CD14-positive monocyte (primary cell): ENCODE measurements at regions not wholly inside any gene's neighbourhood (a gene's known extent, or its start where the extent isn't known, plus 50 kb on each side); places are given as distances from the start of the nearest gene placed in this dataset.

Source experiments
- DNase-seq, 3 donors: peaks; one replicate each; pipeline ENCODE4 v3.0.0-alpha.2; 2011 to 2022
- H2AFZ ChIP-seq: 2 replicates; pipeline ENCODE4 v1.6.0; 2012; ENCODE audit warnings: mild to moderate bottlenecking, low read depth, low read length, inconsistent platforms; ENCODE audit not compliant: insufficient read depth, poor library complexity, severe bottlenecking
- H3K27ac ChIP-seq, 2 donors: 1 replicate in 1 of 2; 2 replicates in 1 of 2; pipeline ENCODE4 v1.5.1; 2012 to 2013; ENCODE audit warnings: low read length in 2 of 2, control low read depth in 1 of 2, inconsistent platforms in 1 of 2, low read depth in 1 of 2, mild to moderate bottlenecking in 1 of 2
- H3K27me3 ChIP-seq, 2 donors: one replicate each; pipeline versions ENCODE4 v1.6.0 to v1.6.1; 2011 to 2013; ENCODE audit warnings: low read length in 2 of 2; ENCODE audit not compliant: control insufficient read depth in 2 of 2, insufficient read depth in 2 of 2
- H3K36me3 ChIP-seq, 2 donors: replicated peaks in 1 of 2; 1 replicate in 1 of 2; 2 replicates in 1 of 2; pipeline versions ENCODE4 v1.5.1 to v1.6.1; 2012 to 2013; ENCODE audit warnings: low read length in 2 of 2, control low read depth in 1 of 2, inconsistent platforms in 1 of 2, mild to moderate bottlenecking in 1 of 2; ENCODE audit not compliant: insufficient read depth in 2 of 2, control insufficient read depth in 1 of 2
- H3K4me1 ChIP-seq, 2 donors: 1 replicate in 1 of 2; 2 replicates in 1 of 2; pipeline versions ENCODE4 v1.5.1 to v1.6.1; 2012 to 2013; ENCODE audit warnings: low read length in 2 of 2, control low read depth in 1 of 2, inconsistent platforms in 1 of 2, mild to moderate bottlenecking in 1 of 2, moderate library complexity in 1 of 2; ENCODE audit not compliant: insufficient read depth in 2 of 2, control insufficient read depth in 1 of 2
- H3K4me2 ChIP-seq: replicated peaks from 2 replicates; pipeline ENCODE3; 2012; ENCODE audit warnings: low read length, moderate library complexity, mild to moderate bottlenecking; ENCODE audit not compliant: poor library complexity, severe bottlenecking; ENCODE audit errors: extremely low read depth
- H3K4me3 ChIP-seq, 3 experiments: fragments of 200-600 bp in 1 of 3; sonication (generic) in 1 of 3; replicated peaks in 1 of 3; 1 replicate in 2 of 3; 2 replicates in 1 of 3; pipeline ENCODE4 v1.5.1; 2011 to 2013; ENCODE audit warnings: low read length in 3 of 3, mild to moderate bottlenecking in 3 of 3, control low read depth in 2 of 3, low read depth in 2 of 3, inconsistent platforms in 1 of 3, moderate library complexity in 1 of 3
- H3K79me2 ChIP-seq: 2 replicates; pipeline ENCODE4 v1.6.0; 2012; ENCODE audit warnings: mild to moderate bottlenecking, control low read depth, inconsistent platforms, low read length, moderate library complexity; ENCODE audit not compliant: insufficient read depth
- H3K9ac ChIP-seq: 2 replicates; pipeline ENCODE4 v1.6.0; 2017; ENCODE audit warnings: low read length, mild to moderate bottlenecking; ENCODE audit not compliant: insufficient read depth, poor library complexity, severe bottlenecking
- H3K9me3 ChIP-seq, 2 donors: replicated peaks in 1 of 2; 1 replicate in 1 of 2; 2 replicates in 1 of 2; pipeline versions ENCODE4 v1.5.1 to v1.6.1; 2012 to 2013; ENCODE audit warnings: low read length in 2 of 2, control low read depth in 1 of 2; ENCODE audit not compliant: control insufficient read depth in 1 of 2, insufficient read depth in 1 of 2
- H4K20me1 ChIP-seq: 2 replicates; pipeline ENCODE4 v1.6.0; 2012; ENCODE audit warnings: mild to moderate bottlenecking, low read length, control low read depth, moderate library complexity; ENCODE audit not compliant: insufficient read depth
- H3K27ac Mint-ChIP-seq, 7 donors: one replicate each; pipeline ENCODE4 v1.8.0; 2020; ENCODE audit warnings: mild to moderate bottlenecking in 7 of 7, mixed read lengths in 7 of 7, moderate library complexity in 6 of 7, inconsistent platforms in 2 of 7
- H3K27me3 Mint-ChIP-seq, 3 donors: one replicate each; pipeline ENCODE4 v1.8.0; 2021 to 2022; ENCODE audit warnings: low read depth in 3 of 3, mild to moderate bottlenecking in 3 of 3, mixed read lengths in 3 of 3, moderate library complexity in 3 of 3, inconsistent platforms in 1 of 3
- H3K36me3 Mint-ChIP-seq, 2 donors: one replicate each; pipeline ENCODE4 v1.8.0; 2020; ENCODE audit warnings: mixed read lengths in 2 of 2, inconsistent platforms in 1 of 2, mild to moderate bottlenecking in 1 of 2
- H3K4me1 Mint-ChIP-seq: one replicate; pipeline ENCODE4 v1.8.0; 2020; ENCODE audit warnings: mild to moderate bottlenecking, mixed read lengths
- H3K4me3 Mint-ChIP-seq, 2 donors: one replicate each; pipeline ENCODE4 v1.8.0; 2020; ENCODE audit warnings: mild to moderate bottlenecking in 2 of 2, mixed read lengths in 2 of 2, moderate library complexity in 1 of 2
- H3K9me3 Mint-ChIP-seq, 7 donors: one replicate each; pipeline ENCODE4 v1.8.0; 2020 to 2022; ENCODE audit warnings: mixed read lengths in 7 of 7, mild to moderate bottlenecking in 6 of 7, moderate library complexity in 6 of 7, inconsistent platforms in 2 of 7
- CTCF ChIP-seq: fragments of 200-600 bp; IDR thresholded peaks from one replicate; pipeline ENCODE4 v1.8.0; 2022; ENCODE audit warnings: antibody characterized with exemption, mild to moderate bottlenecking
- WGBS: methylation state at CpG from one replicate; pipeline ENCODE4 v1.1.5; 2013; ENCODE audit warnings: missing lambda C conversion rate; ENCODE audit not compliant: insufficient coverage; 5-methylcytosine and 5-hydroxymethylcytosine counted together
- intact Hi-C, 2 donors: fragments of 100-400 bp; cut with micrococcal nuclease; formaldehyde crosslinking; loops; one replicate each; pipeline versions ENCODE4 v1.15.0 to v1.15.1; 2023

- Histone ChIP-seq H2AFZ (no peak overlapping the region), H3K9me3 (peaks cover 10 to 20% of the 10 kb centered on the region in 2 donors), H4K20me1 (no peaks in the 10 kb centered on the region), H3K27me3 (peaks cover 3 to 4% of the 10 kb centered on the region in 2 donors), H3K4me1 (peaks cover 58 to 65% of the 10 kb centered on the region in 2 donors), H3K9ac (no peak overlapping the region), H3K79me2 (no peaks in the 10 kb centered on the region), H3K4me2 (no peak overlapping the region), H3K36me3 (no peaks in the 10 kb centered on the region), H3K27ac (no peak overlapping the region), H3K4me3 (no peak overlapping the region)
- no peak for DNase-seq
- peaks cover 13 to 16% of the 10 kb centered on the region in 2 donors for H3K36me3 Mint-ChIP-seq
- H3K9me3 Mint-ChIP-seq, result peaks cover 26 to 36% (median 29%) of the 10 kb centered on the region in 7 donors
- peaks cover 4 to 16% (median 4%) of the 10 kb centered on the region in 3 donors for H3K27me3 Mint-ChIP-seq
- WGBS, result 82% methylated on average over 8 of the region's 12 CpGs
- H3K27ac Mint-ChIP-seq, result peak overlapping the region in 5 of 7 donors; percentile 50 to 89 (median 63)
- intact Hi-C loops, result no loop called here
- peaks cover 62% of the 10 kb centered on the region for H3K4me1 Mint-ChIP-seq
- no peak for TF ChIP-seq CTCF
- no peak overlapping the region for H3K4me3 Mint-ChIP-seq
Observed at GRCh38 chr2:236867441-236868260, 218.0 kb upstream of the COPS8 start.

- DNase-seq, result no peak
- no peaks in the 10 kb centered on the region for H3K36me3 ChIP-seq
- H3K9me3 ChIP-seq, result peaks cover 0 to 3% of the 10 kb centered on the region in 2 donors
- Mint-ChIP-seq H3K36me3 (peaks cover 3 to 13% of the 10 kb centered on the region in 2 donors), H3K4me1 (peaks cover 76% of the 10 kb centered on the region), H3K4me3 (peak overlapping the region in 1 of 2 donors; percentile 39), H3K9me3 (peaks cover 5 to 16% (median 11%) of the 10 kb centered on the region in 7 donors), H3K27ac (peak overlapping the region in 5 of 7 donors; percentile 88 to 97 (median 94)), H3K27me3 (peaks cover 21 to 34% (median 22%) of the 10 kb centered on the region in 3 donors)
- H3K79me2 ChIP-seq, result no peaks in the 10 kb centered on the region
- H3K4me2 ChIP-seq, result no peak overlapping the region
- H3K4me3 ChIP-seq, result no peak overlapping the region
- no peak overlapping the region for H3K9ac ChIP-seq
- H3K27me3 ChIP-seq, result peaks cover 18% of the 10 kb centered on the region in 2 donors
- no peak overlapping the region for H2AFZ ChIP-seq
- peaks cover 67 to 78% of the 10 kb centered on the region in 2 donors for H3K4me1 ChIP-seq
- WGBS, result 100% methylated on average over 1 of the region's 4 CpGs
- no peaks in the 10 kb centered on the region for H4K20me1 ChIP-seq
- TF ChIP-seq CTCF, result no peak
- intact Hi-C loops, result loop anchor here (5.0 to 10.0 kb wide), 3 partner anchors 102 to 157 kb away; no protein-coding TSS in a partner anchor
- peak overlapping the region in 1 of 2 donors; percentile 91 for H3K27ac ChIP-seq
Observed at GRCh38 chr2:236870370-236870769, 215.3 kb upstream of the COPS8 start.
